ENCODE measurements at regions not wholly inside any gene's neighbourhood (a gene's known extent, or its start where the extent isn't known, plus 50 kb on each side); places are given as distances from the start of the nearest gene placed in this dataset.

GRCh38 chr9:28762167-28762566, 1188.9 kb upstream of the C9orf72 start:
- ChIA-PET CTCF (no interaction called here), POLR2A (no interaction called here)

- CTCF ChIA-PET, result no interaction called here
- POLR2A ChIA-PET, result no interaction called here
Observed at GRCh38 chr9:28764532-28764931, 1191.3 kb upstream of the C9orf72 start.

GRCh38 chr9:28770226-28770625, 1196.9 kb upstream of the C9orf72 start:
- CTCF ChIA-PET, result no interaction called here

GRCh38 chr9:28770827-28771226, 1197.5 kb upstream of the C9orf72 start:
- ChIA-PET CTCF (no interaction called here), POLR2A (no interaction called here)

More at GRCh38 chr9:28770226-28770625, 1196.9 kb upstream of the C9orf72 start:
- POLR2A ChIA-PET, result no interaction called here

GRCh38 chr9:28774433-28775235, 1201.4 kb upstream of the C9orf72 start:
- CTCF ChIA-PET, result no interaction called here
- POLR2A ChIA-PET, result no interaction called here

GRCh38 chr9:28779243-28779642, 1206.0 kb upstream of the C9orf72 start:
- POLR2A ChIA-PET, result no interaction called here
- CTCF ChIA-PET, result no interaction called here

GRCh38 chr9:28781481-28781880, 1208.2 kb upstream of the C9orf72 start:
- ChIA-PET CTCF (no interaction called here), POLR2A (no interaction called here)

GRCh38 chr9:28782630-28783029, 1209.3 kb upstream of the C9orf72 start:
- ChIA-PET CTCF (no interaction called here), POLR2A (no interaction called here)

- ChIA-PET POLR2A (no interaction called here), CTCF (no interaction called here)
Observed at GRCh38 chr9:28792716-28793115, 1219.4 kb upstream of the C9orf72 start.

- CTCF ChIA-PET, result no interaction called here
- POLR2A ChIA-PET, result no interaction called here
Observed at GRCh38 chr9:28799876-28800275, 1226.6 kb upstream of the C9orf72 start.

- ChIA-PET POLR2A (no interaction called here), CTCF (no interaction called here)
Observed at GRCh38 chr9:28801144-28801799, 1228.0 kb upstream of the C9orf72 start.

- CTCF ChIA-PET, result no interaction called here
- POLR2A ChIA-PET, result no interaction called here
Observed at GRCh38 chr9:28805197-28805596, 1231.9 kb upstream of the C9orf72 start.

- ChIA-PET CTCF (no interaction called here), POLR2A (no interaction called here)
Observed at GRCh38 chr9:28808042-28808441, 1234.8 kb upstream of the C9orf72 start.

GRCh38 chr9:28810388-28811075, 1237.3 kb upstream of the C9orf72 start:
- ChIA-PET CTCF (no interaction called here), POLR2A (no interaction called here)

GRCh38 chr9:28820741-28821140, 1247.5 kb upstream of the C9orf72 start:
- ChIA-PET CTCF (no interaction called here), POLR2A (no interaction called here)

- CTCF ChIA-PET, result no interaction called here
- POLR2A ChIA-PET, result no interaction called here
Observed at GRCh38 chr9:28821240-28821639, 1248.0 kb upstream of the C9orf72 start.

- ChIA-PET POLR2A (no interaction called here), CTCF (no interaction called here)
Observed at GRCh38 chr9:28824432-28824963, 1251.2 kb upstream of the C9orf72 start.

- ChIA-PET POLR2A (no interaction called here), CTCF (no interaction called here)
Observed at GRCh38 chr9:28832168-28832770, 1259.0 kb upstream of the C9orf72 start.

- ChIA-PET POLR2A (no interaction called here), CTCF (no interaction called here)
Observed at GRCh38 chr9:28834156-28834555, 1260.9 kb upstream of the C9orf72 start.

- POLR2A ChIA-PET, result no interaction called here
- CTCF ChIA-PET, result no interaction called here
Observed at GRCh38 chr9:28839778-28840430, 1266.6 kb upstream of the C9orf72 start.
